ENCODE measurements at regions not wholly inside any gene's neighbourhood (a gene's known extent, or its start where the extent isn't known, plus 50 kb on each side); places are given as distances from the start of the nearest gene placed in this dataset.

GRCh38 chr10:24784061-24784460, 60.4 kb upstream of the ARHGAP21 start:
- Histone ChIP-seq H3K9ac (ENCODE audit: control insufficient read depth, insufficient read depth, low read length) (no peak overlapping the region), H3K27me3 (replicated peaks in 1 of 2; ENCODE audit: control insufficient read depth in 2 of 2, insufficient read depth in 2 of 2, low read length in 1 of 2) (no peaks in the 10 kb centered on the region), H4K20me1 (ENCODE audit: control insufficient read depth, insufficient read depth) (no peaks in the 10 kb centered on the region), H3K9me3 (replicated peaks; ENCODE audit: control insufficient read depth, insufficient read depth, low read length) (no peaks in the 10 kb centered on the region), H2AFZ (ENCODE audit: control insufficient read depth, low read depth, low read length) (no peak overlapping the region), H3K79me2 (ENCODE audit: control insufficient read depth, insufficient read depth, low read length) (no peaks in the 10 kb centered on the region), H3K27ac (ENCODE audit: control insufficient read depth, insufficient read depth) (no peak overlapping the region), H3K36me3 (ENCODE audit: control insufficient read depth in 2 of 2, insufficient read depth in 2 of 2, low read length in 1 of 2) (no peaks in the 10 kb centered on the region), H3K4me3 (no peak overlapping the region), H3K4me2 (ENCODE audit: control insufficient read depth, insufficient read depth) (no peak overlapping the region), H3K4me1 (ENCODE audit: control insufficient read depth, insufficient read depth, low read length) (no peaks in the 10 kb centered on the region; the same call in 1 of the 2 replicates)
- POLR2A ChIA-PET, result no interaction called here
- RAD21 ChIA-PET (ENCODE audit: unreplicated experiment), result no interaction called here
- DNase-seq (ENCODE audit: low read depth, low spot score), result no peak
- in situ Hi-C loops (cut with MboI), result no loop called here
- BruUV-seq (replicated peaks), result no TSS peak
- SMC1A ChIA-PET (ENCODE audit: uncharacterized antibody, unreplicated experiment), result interaction anchor here (1.4 to 1.7 kb wide), 2 partner anchors 12 to 146 kb away, joined by 4 to 5 read pairs; no protein-coding TSS in a partner anchor
- intact Hi-C loops (cut with micrococcal nuclease; ENCODE audit: unreplicated experiment), result no loop called here
- TF ChIP-seq HSF1 (IDR thresholded peaks at IDR 0.05; ENCODE audit: low read depth, low read length) (no peak), CBX3 (IDR thresholded peaks at IDR 0.05; ENCODE audit: borderline replicate concordance, low read depth) (no peak), ZNF687 (IDR thresholded peaks at IDR 0.05) (no peak), TCF7 (IDR thresholded peaks at IDR 0.05; ENCODE audit: borderline replicate concordance) (no peak), CEBPB (IDR thresholded peaks at IDR 0.05; ENCODE audit: borderline replicate concordance in 1 of 2, low read depth in 2 of 2, low read length in 2 of 2) (no peak), USF1 (IDR thresholded peaks at IDR 0.05; ENCODE audit: borderline replicate concordance, extremely low read length, insufficient read depth, low read depth, low read length) (no peak), ZBTB4 (CRISPR knock-in tag; IDR thresholded peaks at IDR 0.05) (no peak), FOS (IDR thresholded peaks at IDR 0.05; ENCODE audit: borderline replicate concordance, extremely low read depth, insufficient read length) (no peak), CBFB (IDR thresholded peaks at IDR 0.05; ENCODE audit: low read depth) (no peak), WRNIP1 (IDR thresholded peaks at IDR 0.05; ENCODE audit: borderline replicate concordance, low read depth, low read length) (no peak)
- CTCF ChIA-PET, result interaction anchor here (0.9 to 1.6 kb wide), 3 partner anchors 14 to 36 kb away, joined by 3 to 4 read pairs (median 3); no protein-coding TSS in a partner anchor
- ATAC-seq, result no peak
- FAIRE-seq, result no peak
- WGBS (ENCODE audit: insufficient coverage, insufficient replicate concordance, low lambda C conversion rate, missing lambda C conversion rate), result 43% methylated on average over 12 of the region's 12 CpGs
